Stomach (tissue), 8 donors: ENCODE measurements at regions not wholly inside any gene's neighbourhood (a gene's known extent, or its start where the extent isn't known, plus 50 kb on each side); places are given as distances from the start of the nearest gene placed in this dataset.

Source experiments
- DNase-seq, 2 donors: peaks; one replicate each; pipeline versions ENCODE4 v3.0.0 to v3.0.0-alpha.2; 2013 to 2019
- H3K27ac ChIP-seq, 5 donors: fragments of 200-600 bp in 4 of 5; sonication (generic) in 4 of 5; one replicate each; pipeline ENCODE4 v1.5.1; 2013 to 2019; ENCODE audit warnings: mild to moderate bottlenecking in 1 of 5, moderate library complexity in 1 of 5
- H3K27me3 ChIP-seq, 3 donors: fragments of 200-600 bp; sonication (generic); one replicate each; pipeline ENCODE4 v1.5.1; 2017 to 2019; ENCODE audit warnings: mixed run types in 1 of 3
- H3K36me3 ChIP-seq, 4 donors: fragments of 200-600 bp; sonication (generic); 1 replicate in 3 of 4; 2 replicates in 1 of 4; pipeline ENCODE4 v1.5.1; 2016 to 2019
- H3K4me1 ChIP-seq, 4 donors: fragments of 200-600 bp; sonication (generic); one replicate each; pipeline ENCODE4 v1.5.1; 2016 to 2019
- H3K4me3 ChIP-seq, 4 donors: fragments of 200-600 bp; sonication (generic) in 3 of 4; one replicate each; pipeline ENCODE4 v1.5.1; 2016 to 2019; ENCODE audit warnings: mild to moderate bottlenecking in 1 of 4
- H3K9me3 ChIP-seq, 4 donors: fragments of 200-600 bp; sonication (generic); one replicate each; pipeline ENCODE4 v1.5.1; 2016 to 2019
- EP300 ChIP-seq: sonication (generic); formaldehyde crosslinking; IDR thresholded peaks from one replicate; pipeline ENCODE4 v1.6.1; 2017; ENCODE audit warnings: antibody characterized with exemption
- POLR2A ChIP-seq, 4 donors: fragments of 450-650 bp; IDR thresholded peaks; one replicate each; pipeline ENCODE4 v1.6.1; 2016; ENCODE audit warnings: antibody characterized with exemption in 4 of 4, control low read depth in 2 of 4, mild to moderate bottlenecking in 1 of 4, moderate library complexity in 1 of 4
- POLR2AphosphoS5 ChIP-seq, 3 donors: sonication (generic); formaldehyde crosslinking; IDR thresholded peaks; one replicate each; pipeline ENCODE4 v1.6.1; 2016; ENCODE audit warnings: antibody characterized with exemption in 3 of 3
- WGBS, 5 donors: extraction: QIAGEN DNeasy Blood & Tissue Kit in 3 of 5; methylation state at CpG; one replicate each; pipeline versions ENCODE4 v1.1.5 to v1.1.7; 2013 to 2018; 5-methylcytosine and 5-hydroxymethylcytosine counted together
- intact Hi-C: fragments of 100-400 bp; cut with DNase I; formaldehyde crosslinking; loops from one replicate; pipeline ENCODE4 v1.15.1; 2023; ENCODE audit warnings: low total_unique reads
- TF ChIP-seq, protein P1 (sequence below), 7 experiments: fragments of 450-650 bp in 4 of 7; fragments of 200-600 bp in 3 of 7; sonication (generic) in 3 of 7; IDR thresholded peaks; one replicate each; pipeline ENCODE4 v1.5.1; 2016 to 2019; ENCODE audit warnings: antibody characterized with exemption in 7 of 7, control low read depth in 2 of 7, mild to moderate bottlenecking in 1 of 7
- donor health status: healthy with polysubstance abuse.
- donor health status: Bipolar disorder and iron deficiency.
- donor health status: healthy.

- no peak for TF ChIP-seq POLR2A (IDR thresholded peaks at IDR 0.05)
- TF ChIP-seq, protein P1, sequence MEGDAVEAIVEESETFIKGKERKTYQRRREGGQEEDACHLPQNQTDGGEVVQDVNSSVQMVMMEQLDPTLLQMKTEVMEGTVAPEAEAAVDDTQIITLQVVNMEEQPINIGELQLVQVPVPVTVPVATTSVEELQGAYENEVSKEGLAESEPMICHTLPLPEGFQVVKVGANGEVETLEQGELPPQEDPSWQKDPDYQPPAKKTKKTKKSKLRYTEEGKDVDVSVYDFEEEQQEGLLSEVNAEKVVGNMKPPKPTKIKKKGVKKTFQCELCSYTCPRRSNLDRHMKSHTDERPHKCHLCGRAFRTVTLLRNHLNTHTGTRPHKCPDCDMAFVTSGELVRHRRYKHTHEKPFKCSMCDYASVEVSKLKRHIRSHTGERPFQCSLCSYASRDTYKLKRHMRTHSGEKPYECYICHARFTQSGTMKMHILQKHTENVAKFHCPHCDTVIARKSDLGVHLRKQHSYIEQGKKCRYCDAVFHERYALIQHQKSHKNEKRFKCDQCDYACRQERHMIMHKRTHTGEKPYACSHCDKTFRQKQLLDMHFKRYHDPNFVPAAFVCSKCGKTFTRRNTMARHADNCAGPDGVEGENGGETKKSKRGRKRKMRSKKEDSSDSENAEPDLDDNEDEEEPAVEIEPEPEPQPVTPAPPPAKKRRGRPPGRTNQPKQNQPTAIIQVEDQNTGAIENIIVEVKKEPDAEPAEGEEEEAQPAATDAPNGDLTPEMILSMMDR (IDR thresholded peaks at IDR 0.05), result no peak
- TF ChIP-seq EP300, result no peak
These were observed 150.6 kb downstream of the PDCD6IP start for GRCh38 chr3:33949074-33949473.

DNA sequence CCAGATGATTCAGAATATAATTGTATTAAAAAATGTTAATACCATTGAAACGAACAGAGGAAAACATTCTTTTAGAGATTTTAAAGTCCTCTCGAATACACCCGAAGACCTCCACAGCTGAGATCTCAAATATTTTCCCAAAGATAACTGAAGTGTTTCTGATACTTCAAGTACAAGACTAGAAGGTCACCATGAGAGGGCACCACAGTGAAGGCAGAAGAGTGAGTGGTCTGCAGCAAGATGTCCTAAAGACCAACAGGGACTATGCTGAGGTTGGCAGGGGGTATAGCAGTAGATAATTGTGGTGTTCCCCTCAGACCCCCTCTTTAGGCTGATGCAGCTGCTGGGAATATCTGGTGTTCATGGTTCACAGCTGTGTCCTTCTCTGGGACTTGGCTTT, 156.5 kb downstream of the PDCD6IP start:
- Histone ChIP-seq H3K4me3 (no peak overlapping the region), H3K9me3 (no peaks in the 10 kb centered on the region), H3K27me3 (no peaks in the 10 kb centered on the region), H3K36me3 (no peaks in the 10 kb centered on the region), H3K4me1 (no peaks in the 10 kb centered on the region), H3K27ac (no peak overlapping the region)
- WGBS, 5 donors, result 74 to 89% (median 81%) methylated on average over 3 of the region's 3 CpGs
- intact Hi-C loops, result no loop called here
- TF ChIP-seq EP300, result no peak
- TF ChIP-seq, protein P1 (IDR thresholded peaks at IDR 0.05), result no peak
- no peak for TF ChIP-seq POLR2A (IDR thresholded peaks at IDR 0.05)
- no peak for TF ChIP-seq POLR2AphosphoS5 (IDR thresholded peaks at IDR 0.05)
- no peak for DNase-seq

More at GRCh38 chr3:33949074-33949473, 150.6 kb downstream of the PDCD6IP start:
- Histone ChIP-seq H3K27ac (no peak overlapping the region), H3K4me1 (no peaks in the 10 kb centered on the region), H3K27me3 (peaks cover 0 to 5% (median 0%) of the 10 kb centered on the region in 3 donors), H3K4me3 (no peak overlapping the region), H3K9me3 (no peaks in the 10 kb centered on the region), H3K36me3 (no peaks in the 10 kb centered on the region)
- no peak for DNase-seq
- intact Hi-C loops, result no loop called here
- WGBS, 5 donors, result 33 to 62% (median 45%) methylated on average over 1 of the region's 1 CpG

DNA sequence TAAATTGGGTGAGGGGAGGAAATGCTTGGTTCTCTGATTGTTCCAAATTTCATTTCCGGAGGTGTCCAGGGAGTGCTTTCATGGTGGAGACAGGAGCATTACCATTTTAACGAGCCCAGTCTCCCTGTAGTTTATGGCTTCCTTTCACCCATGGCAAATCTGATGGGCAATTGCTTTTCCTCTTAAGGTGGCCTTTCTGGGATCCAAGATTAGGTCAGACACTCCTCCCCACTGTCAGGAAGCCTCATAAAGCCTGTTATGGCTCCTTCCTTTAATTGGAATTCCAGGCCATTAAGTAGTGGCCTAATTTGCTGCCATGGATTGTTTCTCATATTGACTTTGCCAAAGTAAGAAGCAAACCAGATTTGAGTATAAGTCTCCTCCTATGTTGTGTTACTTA, 157.8 kb downstream of the PDCD6IP start:
- no peaks in the 10 kb centered on the region for H3K4me1 ChIP-seq
- TF ChIP-seq, protein P1 (IDR thresholded peaks at IDR 0.05), result no peak
- no peak for TF ChIP-seq POLR2AphosphoS5 (IDR thresholded peaks at IDR 0.05)
- no peak for TF ChIP-seq EP300
- intact Hi-C loops, result no loop called here
- H3K36me3 ChIP-seq, result no peaks in the 10 kb centered on the region
- no peak for DNase-seq
- no peaks in the 10 kb centered on the region for H3K27me3 ChIP-seq
- no peaks in the 10 kb centered on the region for H3K9me3 ChIP-seq
- WGBS, 5 donors, result 86 to 95% (median 91%) methylated on average over 2 of the region's 2 CpGs
- no peak overlapping the region for H3K4me3 ChIP-seq
- no peak overlapping the region for H3K27ac ChIP-seq

DNA sequence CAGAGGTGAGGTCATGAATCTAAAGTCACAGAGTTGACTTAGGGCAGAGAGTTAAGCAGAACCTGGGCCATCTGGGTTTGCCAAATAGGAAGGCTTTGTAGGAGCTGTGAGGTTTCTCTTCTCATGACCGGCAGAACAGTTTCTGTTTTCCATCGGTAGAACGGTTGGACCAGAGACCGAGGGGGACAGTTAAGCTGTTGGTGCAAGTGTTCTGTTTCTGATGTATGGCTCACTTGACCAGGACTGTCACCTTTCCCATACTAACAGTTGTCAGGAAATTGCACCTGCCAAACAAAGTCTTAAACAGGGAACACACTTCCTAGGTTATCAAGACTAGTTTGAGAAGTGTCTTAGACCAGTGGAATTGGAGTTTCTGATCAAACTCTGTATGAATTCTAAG, 158.3 kb downstream of the PDCD6IP start:
- Histone ChIP-seq H3K36me3 (no peaks in the 10 kb centered on the region), H3K9me3 (no peaks in the 10 kb centered on the region), H3K27me3 (no peaks in the 10 kb centered on the region), H3K27ac (no peak overlapping the region), H3K4me1 (no peaks in the 10 kb centered on the region), H3K4me3 (no peak overlapping the region)
- intact Hi-C loops, result no loop called here
- DNase-seq, result no peak
- TF ChIP-seq EP300 (no peak), POLR2AphosphoS5 (IDR thresholded peaks at IDR 0.05) (no peak), POLR2A (IDR thresholded peaks at IDR 0.05) (no peak)
- TF ChIP-seq, protein P1 (IDR thresholded peaks at IDR 0.05), result no peak
- 84 to 94% (median 89%) methylated on average over 4 of the region's 4 CpGs for WGBS, 5 donors
